SK-N-SH (cell line): ENCODE measurements at regions not wholly inside any gene's neighbourhood (a gene's known extent, or its start where the extent isn't known, plus 50 kb on each side); places are given as distances from the start of the nearest gene placed in this dataset.

Experiments
- GABPA ChIP-seq: IDR thresholded peaks from 2 replicates; pipeline ENCODE4 v1.4.0; 2012; ENCODE audit warnings: low read depth, mild to moderate bottlenecking
- NRF1 ChIP-seq: IDR thresholded peaks from 2 replicates; pipeline ENCODE4 v1.6.1; 2012; ENCODE audit warnings: low read depth, mild to moderate bottlenecking, low read length
- POLR2AphosphoS5 ChIP-seq: IDR thresholded peaks from 2 replicates; pipeline ENCODE4 v1.6.1; 2012; ENCODE audit warnings: low read depth, low read length
- TF ChIP-seq, protein P1 (sequence below): fragments of 200-600 bp; sonication (generic); IDR thresholded peaks from 2 replicates; pipeline ENCODE4 v1.6.1; 2017; ENCODE audit warnings: antibody characterized with exemption, mild to moderate bottlenecking, moderate library complexity
- TF ChIP-seq, protein P2 (sequence below): IDR thresholded peaks from 2 replicates; pipeline ENCODE4 v1.6.1; 2012; ENCODE audit warnings: mild to moderate bottlenecking, low read depth, low read length, moderate library complexity

GRCh38 chr18:41146301-41146700, 808.7 kb upstream of the PIK3C3 start:
- TF ChIP-seq, protein P1, sequence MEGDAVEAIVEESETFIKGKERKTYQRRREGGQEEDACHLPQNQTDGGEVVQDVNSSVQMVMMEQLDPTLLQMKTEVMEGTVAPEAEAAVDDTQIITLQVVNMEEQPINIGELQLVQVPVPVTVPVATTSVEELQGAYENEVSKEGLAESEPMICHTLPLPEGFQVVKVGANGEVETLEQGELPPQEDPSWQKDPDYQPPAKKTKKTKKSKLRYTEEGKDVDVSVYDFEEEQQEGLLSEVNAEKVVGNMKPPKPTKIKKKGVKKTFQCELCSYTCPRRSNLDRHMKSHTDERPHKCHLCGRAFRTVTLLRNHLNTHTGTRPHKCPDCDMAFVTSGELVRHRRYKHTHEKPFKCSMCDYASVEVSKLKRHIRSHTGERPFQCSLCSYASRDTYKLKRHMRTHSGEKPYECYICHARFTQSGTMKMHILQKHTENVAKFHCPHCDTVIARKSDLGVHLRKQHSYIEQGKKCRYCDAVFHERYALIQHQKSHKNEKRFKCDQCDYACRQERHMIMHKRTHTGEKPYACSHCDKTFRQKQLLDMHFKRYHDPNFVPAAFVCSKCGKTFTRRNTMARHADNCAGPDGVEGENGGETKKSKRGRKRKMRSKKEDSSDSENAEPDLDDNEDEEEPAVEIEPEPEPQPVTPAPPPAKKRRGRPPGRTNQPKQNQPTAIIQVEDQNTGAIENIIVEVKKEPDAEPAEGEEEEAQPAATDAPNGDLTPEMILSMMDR = no peak
- no peak for TF ChIP-seq POLR2AphosphoS5
- no peak for TF ChIP-seq NRF1
- no peak for TF ChIP-seq GABPA
- TF ChIP-seq, protein P2, sequence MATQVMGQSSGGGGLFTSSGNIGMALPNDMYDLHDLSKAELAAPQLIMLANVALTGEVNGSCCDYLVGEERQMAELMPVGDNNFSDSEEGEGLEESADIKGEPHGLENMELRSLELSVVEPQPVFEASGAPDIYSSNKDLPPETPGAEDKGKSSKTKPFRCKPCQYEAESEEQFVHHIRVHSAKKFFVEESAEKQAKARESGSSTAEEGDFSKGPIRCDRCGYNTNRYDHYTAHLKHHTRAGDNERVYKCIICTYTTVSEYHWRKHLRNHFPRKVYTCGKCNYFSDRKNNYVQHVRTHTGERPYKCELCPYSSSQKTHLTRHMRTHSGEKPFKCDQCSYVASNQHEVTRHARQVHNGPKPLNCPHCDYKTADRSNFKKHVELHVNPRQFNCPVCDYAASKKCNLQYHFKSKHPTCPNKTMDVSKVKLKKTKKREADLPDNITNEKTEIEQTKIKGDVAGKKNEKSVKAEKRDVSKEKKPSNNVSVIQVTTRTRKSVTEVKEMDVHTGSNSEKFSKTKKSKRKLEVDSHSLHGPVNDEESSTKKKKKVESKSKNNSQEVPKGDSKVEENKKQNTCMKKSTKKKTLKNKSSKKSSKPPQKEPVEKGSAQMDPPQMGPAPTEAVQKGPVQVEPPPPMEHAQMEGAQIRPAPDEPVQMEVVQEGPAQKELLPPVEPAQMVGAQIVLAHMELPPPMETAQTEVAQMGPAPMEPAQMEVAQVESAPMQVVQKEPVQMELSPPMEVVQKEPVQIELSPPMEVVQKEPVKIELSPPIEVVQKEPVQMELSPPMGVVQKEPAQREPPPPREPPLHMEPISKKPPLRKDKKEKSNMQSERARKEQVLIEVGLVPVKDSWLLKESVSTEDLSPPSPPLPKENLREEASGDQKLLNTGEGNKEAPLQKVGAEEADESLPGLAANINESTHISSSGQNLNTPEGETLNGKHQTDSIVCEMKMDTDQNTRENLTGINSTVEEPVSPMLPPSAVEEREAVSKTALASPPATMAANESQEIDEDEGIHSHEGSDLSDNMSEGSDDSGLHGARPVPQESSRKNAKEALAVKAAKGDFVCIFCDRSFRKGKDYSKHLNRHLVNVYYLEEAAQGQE = no peak
